Liver (tissue), 8 donors: ENCODE measurements at regions not wholly inside any gene's neighbourhood (a gene's known extent, or its start where the extent isn't known, plus 50 kb on each side); places are given as distances from the start of the nearest gene placed in this dataset.

Experiments
- DNase-seq: peaks from one replicate; pipeline ENCODE4 v3.0.0-alpha.2; 2017; ENCODE audit warnings: low spot score
- H3K27ac ChIP-seq, 2 donors: one replicate each; pipeline ENCODE4 v1.7.0; 2013; ENCODE audit warnings: inconsistent platforms in 2 of 2, low read length in 2 of 2, control low read depth in 1 of 2, low read depth in 1 of 2, mild to moderate bottlenecking in 1 of 2
- H3K27me3 ChIP-seq, 4 donors: one replicate each; pipeline versions ENCODE4 v1.6.1 to v1.7.0; 2013; ENCODE audit warnings: low read length in 3 of 4, inconsistent platforms in 1 of 4, mild to moderate bottlenecking in 1 of 4, moderate library complexity in 1 of 4; ENCODE audit not compliant: control insufficient read depth in 4 of 4, insufficient read depth in 4 of 4
- H3K36me3 ChIP-seq, 4 donors: one replicate each; pipeline versions ENCODE4 v1.6.1 to v1.7.0; 2013; ENCODE audit warnings: low read length in 3 of 4, mild to moderate bottlenecking in 3 of 4, low read depth in 1 of 4, moderate library complexity in 1 of 4; ENCODE audit not compliant: control insufficient read depth in 4 of 4, insufficient read depth in 3 of 4
- H3K4me1 ChIP-seq, 4 donors: one replicate each; pipeline versions ENCODE4 v1.6.1 to v1.7.0; 2013; ENCODE audit warnings: low read length in 3 of 4, mild to moderate bottlenecking in 3 of 4, moderate library complexity in 1 of 4; ENCODE audit not compliant: control insufficient read depth in 4 of 4, insufficient read depth in 4 of 4
- H3K4me3 ChIP-seq, 3 donors: one replicate each; pipeline versions ENCODE4 v1.6.1 to v1.7.0; 2013; ENCODE audit warnings: low read length in 3 of 3, control low read depth in 1 of 3, low read depth in 1 of 3, mild to moderate bottlenecking in 1 of 3
- H3K9ac ChIP-seq, 2 donors: one replicate each; pipeline ENCODE4 v1.7.0; 2013; ENCODE audit warnings: low read length in 2 of 2, mild to moderate bottlenecking in 2 of 2, moderate library complexity in 2 of 2, control low read depth in 1 of 2, low read depth in 1 of 2
- H3K9me3 ChIP-seq, 4 donors: one replicate each; pipeline versions ENCODE4 v1.6.1 to v1.7.0; 2013; ENCODE audit warnings: low read length in 3 of 4; ENCODE audit not compliant: control insufficient read depth in 4 of 4
- ATF3 ChIP-seq: IDR thresholded peaks from 2 replicates; pipeline ENCODE4 v1.6.1; 2016; ENCODE audit warnings: antibody characterized with exemption
- CTCF ChIP-seq: fragments of 150-350 bp; IDR thresholded peaks from 2 replicates; pipeline ENCODE4 v1.5.1; 2017; ENCODE audit warnings: improper control_type of control experiment, low read depth, low read length; ENCODE audit not compliant: missing input control
- EGR1 ChIP-seq, 2 donors: IDR thresholded peaks; 2 replicates each; pipeline ENCODE4 v1.6.1; 2016 to 2018; ENCODE audit warnings: antibody characterized with exemption in 2 of 2, low read depth in 2 of 2
- FOXA1 ChIP-seq: IDR thresholded peaks from 2 replicates; pipeline ENCODE4 v1.6.1; 2016; ENCODE audit warnings: antibody characterized with exemption
- FOXA2 ChIP-seq: IDR thresholded peaks from 2 replicates; pipeline ENCODE4 v1.6.1; 2016; ENCODE audit warnings: antibody characterized with exemption
- GABPA ChIP-seq, 2 donors: IDR thresholded peaks in 1 of 2; conservative IDR thresholded peaks in 1 of 2; 2 replicates each; pipeline ENCODE4 v1.6.1; 2016; ENCODE audit warnings: antibody characterized with exemption in 2 of 2, mild to moderate bottlenecking in 1 of 2, moderate library complexity in 1 of 2
- HNF4A ChIP-seq, 2 donors: conservative IDR thresholded peaks; 2 replicates each; pipeline ENCODE4 v1.6.1; 2016; ENCODE audit warnings: antibody characterized with exemption in 2 of 2, mild to moderate bottlenecking in 2 of 2
- HNF4G ChIP-seq: IDR thresholded peaks from 2 replicates; pipeline ENCODE4 v1.6.1; 2016; ENCODE audit warnings: antibody characterized with exemption
- JUND ChIP-seq, 2 donors: IDR thresholded peaks; 2 replicates each; pipeline ENCODE4 v1.6.1; 2016; ENCODE audit warnings: antibody characterized with exemption in 2 of 2
- MAX ChIP-seq: IDR thresholded peaks from 2 replicates; pipeline ENCODE4 v1.6.1; 2016; ENCODE audit warnings: antibody characterized with exemption
- NR2F2 ChIP-seq: IDR thresholded peaks from 2 replicates; pipeline ENCODE4 v1.6.1; 2016; ENCODE audit warnings: antibody characterized with exemption
- RAD21 ChIP-seq, 2 donors: IDR thresholded peaks; 2 replicates each; pipeline ENCODE4 v1.6.1; 2016; ENCODE audit warnings: antibody characterized with exemption in 2 of 2, mild to moderate bottlenecking in 2 of 2
- REST ChIP-seq: IDR thresholded peaks from 2 replicates; pipeline ENCODE4 v1.6.1; 2016; ENCODE audit warnings: antibody characterized with exemption, mild to moderate bottlenecking
- RXRA ChIP-seq, 2 donors: IDR thresholded peaks; 2 replicates each; pipeline ENCODE4 v1.6.1; 2017 to 2018; ENCODE audit warnings: antibody characterized with exemption in 2 of 2, mild to moderate bottlenecking in 1 of 2
- SP1 ChIP-seq: IDR thresholded peaks from 2 replicates; pipeline ENCODE4 v1.6.1; 2018; ENCODE audit warnings: antibody characterized with exemption, mild to moderate bottlenecking
- TAF1 ChIP-seq: conservative IDR thresholded peaks from 2 replicates; pipeline ENCODE4 v1.6.1; 2016; ENCODE audit warnings: antibody characterized with exemption, mild to moderate bottlenecking
- YY1 ChIP-seq: IDR thresholded peaks from 2 replicates; pipeline ENCODE4 v1.6.1; 2016; ENCODE audit warnings: antibody characterized with exemption, mild to moderate bottlenecking
- whole genome bisulfite sequencing: extraction: QIAGEN DNeasy Blood & Tissue Kit; methylation state at CpG from one replicate; pipeline ENCODE4 v1.1.7; 2013; 5-methylcytosine and 5-hydroxymethylcytosine counted together
- TF ChIP-seq, protein P1 (sequence below): IDR thresholded peaks from 2 replicates; pipeline ENCODE4 v1.6.1; 2016; ENCODE audit warnings: antibody characterized with exemption
- donor health status: healthy.
- donor health status: healthy.
- donor health status: healthy.
- donor health status: healthy.
- donor health status: healthy.

DNA sequence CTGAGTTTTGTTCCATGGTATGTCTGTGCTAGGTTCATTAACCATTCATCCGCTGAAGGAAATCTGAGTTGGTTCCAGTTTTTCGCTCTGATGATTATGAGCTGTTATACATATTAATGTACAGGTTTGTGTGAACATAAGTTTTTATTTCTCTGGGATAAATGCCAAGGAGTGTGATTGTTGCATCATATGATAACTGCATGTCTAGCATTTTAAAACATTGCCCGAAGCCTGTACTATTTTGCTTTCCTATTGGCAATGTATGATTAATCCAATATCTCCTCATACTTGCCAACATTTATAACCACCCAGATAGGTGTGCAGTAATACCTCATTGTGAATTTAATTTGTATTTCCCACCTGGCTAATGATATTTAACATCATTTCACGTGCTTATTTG, 322.7 kb downstream of the ZNF326 start (continued):
- no peak for TF ChIP-seq YY1
- no peak for TF ChIP-seq NR2F2
- no peak for TF ChIP-seq FOXA1

DNA sequence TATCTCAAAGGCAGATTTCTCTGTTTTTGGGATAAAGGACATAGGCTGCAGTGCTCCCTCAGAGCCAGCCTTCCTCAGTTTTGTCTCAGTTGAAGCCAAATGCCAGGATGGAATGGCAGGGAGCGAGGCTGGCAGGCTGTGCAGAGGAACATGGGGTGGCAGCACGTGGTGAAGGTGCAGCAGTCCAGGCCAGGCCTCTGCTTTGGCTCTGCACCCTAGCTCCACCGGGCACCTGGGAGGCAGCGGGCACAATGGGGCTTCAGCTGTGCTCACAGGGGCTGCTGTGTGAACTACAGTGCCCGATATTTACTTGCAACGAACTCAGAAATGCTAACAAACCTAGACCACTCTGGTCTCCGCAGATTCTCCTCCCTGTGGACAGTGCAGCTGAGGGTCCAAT, 319.6 kb downstream of the ZNF326 start:
- no peaks in the 10 kb centered on the region for H3K9me3 ChIP-seq
- 94% methylated on average over 7 of the region's 7 CpGs for WGBS
- H3K27ac ChIP-seq: no peak overlapping the region
- H3K36me3 ChIP-seq: no peaks in the 10 kb centered on the region
- no peak overlapping the region for H3K9ac ChIP-seq
- H3K27me3 ChIP-seq: no peaks in the 10 kb centered on the region
- no peak for DNase-seq
- no peak for TF ChIP-seq NR2F2
- no peak overlapping the region for H3K4me3 ChIP-seq
- no peaks in the 10 kb centered on the region for H3K4me1 ChIP-seq

DNA sequence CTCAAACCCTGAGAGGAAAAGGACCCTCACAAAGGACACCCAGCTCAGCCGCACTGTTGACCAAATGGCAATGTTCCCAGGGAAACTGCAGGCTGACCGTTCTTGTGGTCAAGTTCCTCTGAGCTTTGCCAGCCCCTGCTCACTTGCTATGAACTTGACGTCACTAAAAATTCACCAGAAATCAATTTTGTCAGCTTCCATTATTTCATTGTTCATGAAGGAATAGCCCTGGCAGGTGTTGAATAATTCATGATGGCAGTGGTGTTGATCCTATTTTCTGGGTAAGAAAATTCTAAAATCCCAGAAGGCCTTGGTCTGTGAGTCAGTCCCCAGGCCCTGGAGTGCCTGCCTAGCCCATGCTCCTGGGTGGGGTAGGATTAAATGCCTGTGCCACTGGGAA, 318.9 kb downstream of the ZNF326 start:
- 52% methylated on average over 3 of the region's 3 CpGs for WGBS
- TF ChIP-seq HNF4G (no peak), RAD21 (IDR thresholded peaks at IDR 0.05) (no peak), EGR1 (IDR thresholded peaks at IDR 0.05; ENCODE audit: low read depth in 2 of 2) (no peak), MAX (no peak), GABPA (IDR thresholded peaks at IDR 0.05 in 1 of 2, conservative IDR thresholded peaks at IDR 0.05 in 1 of 2) (no peak), CTCF (no peak), YY1 (no peak), ATF3 (no peak), SP1 (no peak), HNF4A (conservative IDR thresholded peaks at IDR 0.05) (no peak), FOXA1 (no peak), NR2F2 (no peak), FOXA2 (no peak), REST (no peak), TAF1 (no peak), JUND (IDR thresholded peaks at IDR 0.05) (no peak), RXRA (IDR thresholded peaks at IDR 0.05) (no peak)
- TF ChIP-seq, protein P1, sequence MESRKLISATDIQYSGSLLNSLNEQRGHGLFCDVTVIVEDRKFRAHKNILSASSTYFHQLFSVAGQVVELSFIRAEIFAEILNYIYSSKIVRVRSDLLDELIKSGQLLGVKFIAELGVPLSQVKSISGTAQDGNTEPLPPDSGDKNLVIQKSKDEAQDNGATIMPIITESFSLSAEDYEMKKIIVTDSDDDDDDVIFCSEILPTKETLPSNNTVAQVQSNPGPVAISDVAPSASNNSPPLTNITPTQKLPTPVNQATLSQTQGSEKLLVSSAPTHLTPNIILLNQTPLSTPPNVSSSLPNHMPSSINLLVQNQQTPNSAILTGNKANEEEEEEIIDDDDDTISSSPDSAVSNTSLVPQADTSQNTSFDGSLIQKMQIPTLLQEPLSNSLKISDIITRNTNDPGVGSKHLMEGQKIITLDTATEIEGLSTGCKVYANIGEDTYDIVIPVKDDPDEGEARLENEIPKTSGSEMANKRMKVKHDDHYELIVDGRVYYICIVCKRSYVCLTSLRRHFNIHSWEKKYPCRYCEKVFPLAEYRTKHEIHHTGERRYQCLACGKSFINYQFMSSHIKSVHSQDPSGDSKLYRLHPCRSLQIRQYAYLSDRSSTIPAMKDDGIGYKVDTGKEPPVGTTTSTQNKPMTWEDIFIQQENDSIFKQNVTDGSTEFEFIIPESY: no peak
- Histone ChIP-seq H3K9ac (no peak overlapping the region), H3K27me3 (no peaks in the 10 kb centered on the region), H3K9me3 (no peaks in the 10 kb centered on the region), H3K4me1 (no peaks in the 10 kb centered on the region), H3K4me3 (no peak overlapping the region), H3K36me3 (no peaks in the 10 kb centered on the region), H3K27ac (no peak overlapping the region)
- no peak for DNase-seq
